ENCODE measurements at regions not wholly inside any gene's neighbourhood (a gene's known extent, or its start where the extent isn't known, plus 50 kb on each side); places are given as distances from the start of the nearest gene placed in this dataset.

DNA sequence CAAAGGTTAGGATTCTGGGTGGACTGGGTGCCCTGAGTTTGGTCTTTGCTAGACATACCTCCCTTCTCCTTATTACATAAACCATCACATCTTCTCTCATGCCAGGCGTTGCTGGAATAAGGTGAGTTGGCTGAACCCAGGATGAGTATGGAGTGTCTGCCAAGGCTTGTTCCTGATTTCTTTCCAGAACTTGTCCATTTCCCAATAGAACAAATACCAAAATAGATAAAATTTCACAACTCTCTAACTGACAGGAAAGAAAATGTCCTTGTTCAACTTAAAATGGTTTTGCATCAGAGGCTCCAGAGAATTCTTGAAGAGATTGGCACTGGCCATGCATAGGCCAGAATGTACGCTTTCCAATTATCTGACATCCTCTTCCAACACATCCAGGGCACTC is 291.9 kb downstream of the IGSF11 start:
- Histone ChIP-seq H3K9ac (ENCODE audit: low read depth in 1 of 2, low read length in 2 of 2) (no peak overlapping the region), H3K27me3 (ENCODE audit: control insufficient read depth in 1 of 2, insufficient read depth in 2 of 2, low read length in 2 of 2) (no peaks in the 10 kb centered on the region), H3K4me3 (ENCODE audit: low read depth in 1 of 2, low read length in 2 of 2) (no peak overlapping the region), H3K9me3 (ENCODE audit: control insufficient read depth in 1 of 2, low read length in 2 of 2) (peaks cover 2 to 9% of the 10 kb centered on the region in 2 donors), H3K4me1 (ENCODE audit: control insufficient read depth in 1 of 2, insufficient read depth in 2 of 2, low read length in 2 of 2) (no peaks in the 10 kb centered on the region), H3K27ac (ENCODE audit: low read depth, low read length) (no peak overlapping the region), H3K36me3 (ENCODE audit: control insufficient read depth in 1 of 2, insufficient read depth in 2 of 2, low read length in 2 of 2) (no peaks in the 10 kb centered on the region)

DNA sequence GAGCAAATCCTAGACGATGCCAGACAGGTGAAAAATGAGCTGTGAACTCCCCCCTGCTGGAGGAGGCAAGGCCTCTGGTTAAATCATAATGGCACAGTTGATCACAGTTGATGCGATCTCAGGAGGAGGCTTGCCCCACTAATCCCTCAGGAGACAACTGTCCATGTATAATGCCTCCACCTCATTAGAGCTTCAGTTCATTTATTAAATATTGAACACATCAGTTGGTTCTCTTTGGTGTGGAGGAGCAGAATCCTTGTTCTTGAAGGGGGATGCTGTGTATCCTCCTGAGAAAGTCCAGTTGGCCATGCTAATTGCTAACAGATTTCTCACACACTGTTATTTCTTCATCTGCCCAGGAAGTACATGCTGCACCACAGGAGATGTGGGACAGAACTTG is 290.5 kb downstream of the IGSF11 start:
- H3K27ac ChIP-seq (ENCODE audit: low read depth, low read length): no peak overlapping the region
- peaks cover 2 to 9% of the 10 kb centered on the region in 2 donors for H3K9me3 ChIP-seq (ENCODE audit: control insufficient read depth in 1 of 2, low read length in 2 of 2)
- no peaks in the 10 kb centered on the region for H3K36me3 ChIP-seq (ENCODE audit: control insufficient read depth in 1 of 2, insufficient read depth in 2 of 2, low read length in 2 of 2)
- no peaks in the 10 kb centered on the region for H3K4me1 ChIP-seq (ENCODE audit: control insufficient read depth in 1 of 2, insufficient read depth in 2 of 2, low read length in 2 of 2)
- H3K9ac ChIP-seq (ENCODE audit: low read depth in 1 of 2, low read length in 2 of 2): no peak overlapping the region
- no peak overlapping the region for H3K4me3 ChIP-seq (ENCODE audit: low read depth in 1 of 2, low read length in 2 of 2)
- no peaks in the 10 kb centered on the region for H3K27me3 ChIP-seq (ENCODE audit: control insufficient read depth in 1 of 2, insufficient read depth in 2 of 2, low read length in 2 of 2)

DNA sequence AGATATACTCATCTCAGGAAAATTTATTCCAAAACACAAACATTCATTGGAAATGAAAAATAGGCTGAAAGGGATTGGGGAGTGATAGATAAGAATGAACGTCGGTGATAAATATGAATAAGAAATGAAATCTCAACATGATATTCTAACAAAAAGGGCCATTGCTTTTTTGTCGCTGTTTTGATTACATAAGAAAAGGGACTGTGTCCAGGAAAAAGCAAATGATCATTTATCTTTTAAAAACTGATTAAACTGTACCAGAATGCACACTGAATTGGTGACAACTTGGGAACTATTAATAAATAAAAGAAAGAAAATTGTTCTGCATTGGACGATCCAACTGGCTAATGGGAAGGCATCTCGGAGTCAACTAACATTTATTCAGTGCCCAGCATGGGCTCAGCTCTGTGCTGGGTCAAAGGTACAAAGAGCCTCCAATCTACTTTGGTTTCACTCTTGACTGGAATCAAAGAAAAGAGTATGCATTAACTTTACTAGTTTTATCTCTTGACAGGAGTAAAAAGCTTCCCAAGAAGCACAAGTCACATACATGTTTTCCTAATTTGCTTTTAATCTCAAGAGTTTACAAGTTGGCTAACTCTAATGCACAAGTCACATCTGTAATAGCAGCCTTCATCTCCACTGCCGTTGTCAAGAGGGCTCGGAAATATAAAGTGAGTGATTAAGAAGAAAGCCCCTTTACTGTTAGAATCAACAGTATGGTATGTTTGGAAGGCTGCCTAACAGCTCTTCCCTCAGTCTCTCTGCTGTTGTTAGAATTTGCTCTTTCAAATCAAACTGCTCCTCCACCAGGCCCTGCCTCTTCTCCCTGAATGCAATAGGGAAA is 280.0 kb downstream of the IGSF11 start:
- Histone ChIP-seq H3K27ac (ENCODE audit: low read depth, low read length) (no peak overlapping the region), H3K9me3 (ENCODE audit: control insufficient read depth in 1 of 2, low read length in 2 of 2) (no peaks in the 10 kb centered on the region), H3K9ac (ENCODE audit: low read depth in 1 of 2, low read length in 2 of 2) (no peak overlapping the region), H3K27me3 (ENCODE audit: control insufficient read depth in 1 of 2, insufficient read depth in 2 of 2, low read length in 2 of 2) (no peaks in the 10 kb centered on the region), H3K4me3 (ENCODE audit: low read depth in 1 of 2, low read length in 2 of 2) (no peak overlapping the region), H3K36me3 (ENCODE audit: control insufficient read depth in 1 of 2, insufficient read depth in 2 of 2, low read length in 2 of 2) (no peaks in the 10 kb centered on the region), H3K4me1 (ENCODE audit: control insufficient read depth in 1 of 2, insufficient read depth in 2 of 2, low read length in 2 of 2) (no peaks in the 10 kb centered on the region)

DNA sequence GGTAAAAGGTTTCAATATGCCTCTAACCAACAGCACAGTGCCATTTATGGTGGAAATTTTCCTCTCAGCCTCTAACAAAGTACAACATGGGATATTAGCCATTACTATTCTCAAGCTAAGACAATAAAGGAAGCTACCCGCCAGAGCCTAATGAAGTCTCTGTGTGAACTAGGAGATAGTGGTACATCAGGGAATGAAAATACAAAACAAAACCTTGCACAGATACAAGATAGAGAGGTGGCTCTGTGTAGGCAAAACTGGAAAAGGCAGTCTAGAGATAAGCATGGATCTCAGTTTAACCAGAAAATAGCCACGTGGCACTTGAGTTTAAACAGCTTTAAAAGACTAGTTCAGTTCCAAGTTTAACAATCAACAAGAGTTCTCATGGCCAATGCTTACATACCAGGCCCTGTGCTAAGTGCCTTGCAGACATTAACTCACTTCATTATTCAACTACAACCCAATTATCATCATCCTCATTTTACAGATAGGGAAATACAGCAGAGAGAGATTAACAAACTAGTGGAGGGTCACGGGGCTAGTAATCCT is 279.3 kb downstream of the IGSF11 start:
- Histone ChIP-seq H3K27me3 (ENCODE audit: control insufficient read depth in 1 of 2, insufficient read depth in 2 of 2, low read length in 2 of 2) (no peaks in the 10 kb centered on the region), H3K9ac (ENCODE audit: low read depth in 1 of 2, low read length in 2 of 2) (no peak overlapping the region), H3K27ac (ENCODE audit: low read depth, low read length) (no peak overlapping the region), H3K36me3 (ENCODE audit: control insufficient read depth in 1 of 2, insufficient read depth in 2 of 2, low read length in 2 of 2) (no peaks in the 10 kb centered on the region), H3K4me3 (ENCODE audit: low read depth in 1 of 2, low read length in 2 of 2) (no peak overlapping the region), H3K9me3 (ENCODE audit: control insufficient read depth in 1 of 2, low read length in 2 of 2) (no peaks in the 10 kb centered on the region), H3K4me1 (ENCODE audit: control insufficient read depth in 1 of 2, insufficient read depth in 2 of 2, low read length in 2 of 2) (no peaks in the 10 kb centered on the region)

DNA sequence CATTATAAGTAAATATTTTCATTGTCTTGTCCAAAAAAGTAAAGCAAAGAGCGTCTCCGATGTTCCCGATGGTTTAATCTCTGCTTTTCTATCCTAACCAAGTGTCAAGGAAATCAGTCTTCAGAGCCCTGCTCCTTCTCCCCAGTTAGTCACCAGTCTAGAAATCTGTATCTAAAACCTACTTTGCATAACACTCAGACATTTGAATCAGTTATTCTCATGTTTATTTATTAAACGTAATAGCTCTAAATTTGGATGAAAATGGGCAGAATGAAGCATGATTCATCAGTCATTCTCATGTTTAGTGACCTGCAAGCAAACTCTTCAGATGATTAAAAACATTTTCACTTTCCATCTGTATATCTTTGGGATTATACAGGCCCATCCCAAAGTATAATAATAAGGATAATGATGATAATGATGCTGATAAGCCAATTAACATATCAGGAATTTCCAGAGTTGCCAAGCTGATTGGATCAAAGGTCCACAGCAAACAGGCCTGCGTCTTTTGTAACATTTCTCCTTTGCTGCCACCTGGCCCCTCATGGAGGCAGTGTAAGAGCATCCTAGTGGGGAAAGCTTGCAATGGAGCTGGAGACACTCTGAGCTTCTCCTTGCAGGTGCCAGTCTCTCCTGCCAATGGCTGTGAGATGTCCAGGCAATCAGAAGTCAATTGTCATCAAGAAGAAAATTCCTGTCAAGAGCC is 273.9 kb downstream of the IGSF11 start:
- Histone ChIP-seq H3K4me3 (ENCODE audit: low read depth in 1 of 2, low read length in 2 of 2) (no peak overlapping the region), H3K9me3 (ENCODE audit: control insufficient read depth in 1 of 2, low read length in 2 of 2) (no peaks in the 10 kb centered on the region), H3K36me3 (ENCODE audit: control insufficient read depth in 1 of 2, insufficient read depth in 2 of 2, low read length in 2 of 2) (no peaks in the 10 kb centered on the region), H3K4me1 (ENCODE audit: control insufficient read depth in 1 of 2, insufficient read depth in 2 of 2, low read length in 2 of 2) (no peaks in the 10 kb centered on the region), H3K27ac (ENCODE audit: low read depth, low read length) (no peak overlapping the region), H3K9ac (ENCODE audit: low read depth in 1 of 2, low read length in 2 of 2) (no peak overlapping the region), H3K27me3 (ENCODE audit: control insufficient read depth in 1 of 2, insufficient read depth in 2 of 2, low read length in 2 of 2) (no peaks in the 10 kb centered on the region)

DNA sequence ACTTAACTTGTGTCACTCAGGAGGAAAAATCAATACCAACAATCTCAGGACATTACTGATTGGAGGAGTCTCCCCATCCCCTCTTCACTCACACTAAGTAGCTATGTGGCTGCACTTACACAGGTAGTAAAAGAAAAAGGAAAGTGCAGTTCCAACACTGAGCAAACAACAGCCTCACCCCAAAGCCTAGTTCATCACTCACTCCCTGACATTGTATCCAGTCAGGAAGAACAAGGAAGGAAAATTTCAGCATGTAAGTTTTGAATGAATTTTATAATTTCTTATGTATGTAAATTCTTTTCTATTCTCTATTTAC is 273.4 kb downstream of the IGSF11 start:
- Histone ChIP-seq H3K4me1 (ENCODE audit: control insufficient read depth in 1 of 2, insufficient read depth in 2 of 2, low read length in 2 of 2) (no peaks in the 10 kb centered on the region), H3K36me3 (ENCODE audit: control insufficient read depth in 1 of 2, insufficient read depth in 2 of 2, low read length in 2 of 2) (no peaks in the 10 kb centered on the region), H3K27me3 (ENCODE audit: control insufficient read depth in 1 of 2, insufficient read depth in 2 of 2, low read length in 2 of 2) (no peaks in the 10 kb centered on the region), H3K9ac (ENCODE audit: low read depth in 1 of 2, low read length in 2 of 2) (no peak overlapping the region), H3K9me3 (ENCODE audit: control insufficient read depth in 1 of 2, low read length in 2 of 2) (no peaks in the 10 kb centered on the region), H3K4me3 (ENCODE audit: low read depth in 1 of 2, low read length in 2 of 2) (no peak overlapping the region), H3K27ac (ENCODE audit: low read depth, low read length) (no peak overlapping the region)

DNA sequence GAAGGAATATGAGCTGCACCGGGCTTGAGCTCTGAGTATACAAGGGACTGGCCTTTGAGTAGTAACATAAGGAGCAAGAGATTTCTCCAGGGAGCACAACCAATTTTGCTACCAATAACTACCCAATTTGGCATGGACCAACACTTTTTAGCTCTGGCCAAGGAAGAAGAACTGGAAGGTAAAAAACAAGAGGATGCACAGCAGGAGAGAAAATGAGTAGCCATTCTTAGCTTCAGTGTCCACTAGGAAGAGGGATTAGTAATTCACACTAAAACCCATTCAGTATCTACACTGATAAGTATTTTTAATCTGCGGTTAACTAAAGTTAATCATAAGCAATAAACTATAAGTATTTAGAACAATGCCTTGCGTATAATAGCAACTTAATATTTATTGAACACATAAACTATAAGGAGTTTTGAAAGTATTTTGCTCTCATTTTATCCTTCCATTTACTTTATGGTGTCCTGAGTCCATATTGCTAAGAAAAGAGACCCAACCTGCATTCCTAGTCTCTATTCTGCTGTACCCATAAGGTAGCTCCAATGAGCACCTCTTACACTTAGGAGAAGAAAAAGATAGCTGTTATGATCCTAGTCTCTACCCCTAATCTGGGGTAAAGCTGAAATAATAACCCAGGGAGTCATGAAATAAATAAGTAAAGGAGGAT is 268.9 kb downstream of the IGSF11 start:
- Histone ChIP-seq H3K4me3 (ENCODE audit: low read depth in 1 of 2, low read length in 2 of 2) (no peak overlapping the region), H3K9me3 (ENCODE audit: control insufficient read depth in 1 of 2, low read length in 2 of 2) (no peaks in the 10 kb centered on the region), H3K36me3 (ENCODE audit: control insufficient read depth in 1 of 2, insufficient read depth in 2 of 2, low read length in 2 of 2) (no peaks in the 10 kb centered on the region), H3K9ac (ENCODE audit: low read depth in 1 of 2, low read length in 2 of 2) (no peak overlapping the region), H3K27me3 (ENCODE audit: control insufficient read depth in 1 of 2, insufficient read depth in 2 of 2, low read length in 2 of 2) (no peaks in the 10 kb centered on the region), H3K27ac (ENCODE audit: low read depth, low read length) (no peak overlapping the region), H3K4me1 (ENCODE audit: control insufficient read depth in 1 of 2, insufficient read depth in 2 of 2, low read length in 2 of 2) (no peaks in the 10 kb centered on the region)

DNA sequence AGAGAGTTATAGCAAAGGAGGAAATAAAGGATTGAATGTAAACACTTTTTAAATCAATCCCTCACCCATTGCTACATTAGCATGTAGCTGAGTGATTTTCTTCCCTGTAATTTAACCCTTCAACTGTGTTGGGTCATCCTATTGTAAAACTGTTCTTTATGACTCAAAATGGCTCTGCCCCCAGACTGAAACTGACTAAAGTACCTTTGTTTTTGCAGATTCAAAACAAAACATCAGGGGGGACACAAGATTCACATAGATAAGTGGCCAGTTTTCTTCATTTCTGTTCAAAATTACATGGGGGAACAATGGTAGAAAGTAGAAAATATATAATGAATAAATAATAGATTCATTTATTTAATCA is 268.4 kb downstream of the IGSF11 start:
- no peaks in the 10 kb centered on the region for H3K27me3 ChIP-seq (ENCODE audit: control insufficient read depth in 1 of 2, insufficient read depth in 2 of 2, low read length in 2 of 2)
- H3K36me3 ChIP-seq (ENCODE audit: control insufficient read depth in 1 of 2, insufficient read depth in 2 of 2, low read length in 2 of 2): no peaks in the 10 kb centered on the region
- no peak overlapping the region for H3K27ac ChIP-seq (ENCODE audit: low read depth, low read length)
- H3K9me3 ChIP-seq (ENCODE audit: control insufficient read depth in 1 of 2, low read length in 2 of 2): no peaks in the 10 kb centered on the region
- no peak overlapping the region for H3K4me3 ChIP-seq (ENCODE audit: low read depth in 1 of 2, low read length in 2 of 2)
- H3K9ac ChIP-seq (ENCODE audit: low read depth in 1 of 2, low read length in 2 of 2): no peak overlapping the region
- H3K4me1 ChIP-seq (ENCODE audit: control insufficient read depth in 1 of 2, insufficient read depth in 2 of 2, low read length in 2 of 2): no peaks in the 10 kb centered on the region

DNA sequence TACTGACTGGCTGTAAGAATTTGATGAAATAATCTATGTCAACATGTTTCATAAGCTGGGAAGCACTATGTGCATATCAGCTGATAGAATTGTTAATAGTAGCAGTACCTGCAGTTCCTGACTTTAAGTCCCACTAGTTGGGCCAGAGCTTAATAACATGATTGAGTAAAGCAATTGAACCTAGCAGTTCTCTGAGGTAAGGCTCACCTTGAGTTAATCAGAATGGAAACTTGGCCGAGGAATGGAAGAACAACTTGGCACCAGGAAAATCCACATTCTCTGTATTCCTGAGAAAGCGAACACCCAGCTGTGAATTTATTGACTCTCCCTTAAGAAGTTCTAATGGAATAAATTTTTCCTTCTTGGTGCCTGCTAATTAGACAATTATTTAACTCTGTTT is 262.6 kb downstream of the IGSF11 start:
- H3K27me3 ChIP-seq (ENCODE audit: control insufficient read depth in 1 of 2, insufficient read depth in 2 of 2, low read length in 2 of 2): no peaks in the 10 kb centered on the region
- no peaks in the 10 kb centered on the region for H3K4me1 ChIP-seq (ENCODE audit: control insufficient read depth in 1 of 2, insufficient read depth in 2 of 2, low read length in 2 of 2)
- no peak overlapping the region for H3K27ac ChIP-seq (ENCODE audit: low read depth, low read length)
- H3K36me3 ChIP-seq (ENCODE audit: control insufficient read depth in 1 of 2, insufficient read depth in 2 of 2, low read length in 2 of 2): no peaks in the 10 kb centered on the region
- H3K4me3 ChIP-seq (ENCODE audit: low read depth in 1 of 2, low read length in 2 of 2): no peak overlapping the region
- H3K9ac ChIP-seq (ENCODE audit: low read depth in 1 of 2, low read length in 2 of 2): no peak overlapping the region
- no peaks in the 10 kb centered on the region for H3K9me3 ChIP-seq (ENCODE audit: control insufficient read depth in 1 of 2, low read length in 2 of 2)

DNA sequence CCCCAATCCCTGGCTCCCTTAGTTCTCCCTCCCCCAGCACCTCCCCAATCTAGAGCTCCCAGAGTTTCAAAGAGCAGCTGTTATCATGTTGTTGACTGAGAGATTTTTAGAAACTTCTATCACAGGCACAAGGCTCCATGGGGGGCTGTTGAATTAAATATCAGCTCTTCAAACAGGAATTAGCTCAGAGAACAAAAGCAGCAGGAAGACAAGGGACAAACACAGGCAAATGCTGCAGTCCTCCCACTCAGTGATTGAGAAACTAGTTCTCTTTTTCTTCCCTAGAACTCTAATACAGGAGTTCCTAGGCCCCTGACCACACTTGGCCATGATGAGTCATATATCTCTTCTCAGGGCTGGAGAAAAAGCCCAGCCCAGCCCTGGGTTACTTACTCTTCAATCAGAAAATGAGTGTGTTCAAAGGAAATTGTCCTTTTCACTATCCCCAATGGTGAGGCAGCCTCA is 262.1 kb downstream of the IGSF11 start:
- Histone ChIP-seq H3K27ac (ENCODE audit: low read depth, low read length) (no peak overlapping the region), H3K27me3 (ENCODE audit: control insufficient read depth in 1 of 2, insufficient read depth in 2 of 2, low read length in 2 of 2) (no peaks in the 10 kb centered on the region), H3K4me3 (ENCODE audit: low read depth in 1 of 2, low read length in 2 of 2) (no peak overlapping the region), H3K9ac (ENCODE audit: low read depth in 1 of 2, low read length in 2 of 2) (no peak overlapping the region), H3K4me1 (ENCODE audit: control insufficient read depth in 1 of 2, insufficient read depth in 2 of 2, low read length in 2 of 2) (no peaks in the 10 kb centered on the region), H3K9me3 (ENCODE audit: control insufficient read depth in 1 of 2, low read length in 2 of 2) (no peaks in the 10 kb centered on the region), H3K36me3 (ENCODE audit: control insufficient read depth in 1 of 2, insufficient read depth in 2 of 2, low read length in 2 of 2) (no peaks in the 10 kb centered on the region)
